CD4-positive, alpha-beta T cell treated with Interleukin-17A for 1 hour (primary cell): ENCODE measurements at regions not wholly inside any gene's neighbourhood (a gene's known extent, or its start where the extent isn't known, plus 50 kb on each side); places are given as distances from the start of the nearest gene placed in this dataset.

Experiments used
- DNase-seq: peaks from one replicate; pipeline ENCODE4 v3.0.0-alpha.2; 2020

DNA sequence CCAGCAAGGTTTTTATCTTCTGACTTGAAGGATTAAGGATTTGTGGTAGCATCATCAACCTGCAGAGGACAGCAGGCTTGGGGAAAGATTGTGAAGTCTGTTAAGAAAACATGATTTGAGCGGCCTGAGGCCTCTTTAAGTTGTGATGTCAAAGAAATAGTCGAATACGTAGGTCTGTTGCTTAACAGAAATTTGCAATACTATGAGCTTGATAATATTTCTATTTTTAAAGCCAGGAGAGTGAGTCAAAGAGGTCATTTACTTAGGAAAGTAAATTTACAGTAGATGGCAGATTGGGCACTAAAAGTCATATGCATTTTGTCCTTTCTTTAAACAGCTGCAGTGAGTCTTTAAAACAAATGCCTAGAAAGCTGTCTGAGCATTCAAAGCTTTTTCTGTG, 336.3 kb downstream of the DIPK2A start:
- no peak for DNase-seq

DNA sequence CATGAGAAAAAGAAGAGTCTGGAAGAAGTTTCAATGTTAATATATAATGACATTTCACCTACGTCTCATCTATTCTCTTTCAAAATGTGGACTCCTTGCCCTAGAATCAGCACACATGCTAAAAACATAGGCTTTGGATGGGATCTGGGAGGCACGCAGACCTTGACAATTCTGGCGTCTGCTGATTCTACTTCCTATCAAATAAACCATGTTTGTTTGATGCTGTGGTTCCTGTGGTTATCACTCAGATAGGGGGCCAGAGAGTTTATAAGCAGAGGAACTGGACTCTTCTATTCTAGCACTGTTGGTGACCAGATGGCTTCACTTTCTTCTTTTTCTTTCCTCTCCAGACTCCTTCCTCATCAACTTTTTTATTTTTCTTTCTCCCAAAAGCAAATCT, 336.8 kb downstream of the DIPK2A start:
- no peak for DNase-seq

DNA sequence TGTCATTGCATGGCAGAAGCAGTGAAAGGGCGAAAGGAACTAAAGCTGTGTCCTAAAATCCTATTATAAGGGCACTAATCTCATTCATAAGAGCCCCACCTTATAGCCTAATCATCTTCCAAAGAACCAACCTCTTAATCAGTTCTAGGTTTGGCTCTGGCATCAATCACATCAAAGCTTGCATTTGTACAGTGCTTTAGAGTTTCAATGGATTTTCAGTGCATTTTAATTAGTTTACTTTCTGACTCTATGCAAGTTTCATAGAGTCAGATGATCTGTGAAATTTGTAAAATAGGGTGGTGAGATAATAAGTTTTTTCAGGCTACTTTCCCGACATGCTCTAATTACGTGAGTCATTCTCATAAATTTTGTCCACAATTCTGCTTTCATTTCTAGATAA, 341.1 kb downstream of the DIPK2A start:
- no peak for DNase-seq

DNA sequence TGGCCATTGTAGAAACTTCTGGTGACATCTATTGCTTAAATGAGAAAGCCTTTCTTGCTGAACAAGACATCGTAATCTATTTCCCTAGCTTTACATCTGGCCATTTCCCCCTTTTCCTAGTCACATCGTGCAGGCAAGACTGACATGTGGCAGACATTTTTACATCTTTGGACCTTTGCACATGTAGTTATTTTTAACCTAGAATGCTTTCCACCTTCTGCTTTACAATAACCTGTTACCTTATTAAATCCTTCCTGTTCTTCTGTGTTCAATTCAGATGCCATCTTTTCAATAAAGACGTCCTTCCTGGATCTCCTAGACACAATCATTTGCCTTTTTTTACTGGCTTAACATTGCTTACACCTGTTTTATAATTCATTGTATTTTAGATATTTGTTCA, 343.3 kb downstream of the DIPK2A start:
- DNase-seq, result no peak

DNA sequence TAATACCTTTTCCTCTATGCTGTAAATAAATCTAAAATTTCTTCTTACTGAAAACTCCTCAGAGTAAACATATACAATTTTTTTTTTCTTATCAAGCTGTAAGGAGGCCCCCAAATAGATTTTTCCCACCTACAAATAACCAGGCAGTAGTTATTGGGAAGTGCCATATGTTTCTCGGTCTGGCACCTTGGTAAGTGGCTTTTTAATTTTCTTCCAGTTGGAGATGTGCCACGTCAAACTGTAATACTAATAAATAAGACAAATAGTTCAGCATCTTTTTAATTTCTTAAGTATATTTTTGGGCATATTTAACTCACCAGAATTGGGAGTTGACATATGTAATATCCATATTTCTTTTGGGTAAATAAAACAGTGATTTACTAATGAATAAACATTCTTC, 346.3 kb downstream of the DIPK2A start:
- no peak for DNase-seq

DNA sequence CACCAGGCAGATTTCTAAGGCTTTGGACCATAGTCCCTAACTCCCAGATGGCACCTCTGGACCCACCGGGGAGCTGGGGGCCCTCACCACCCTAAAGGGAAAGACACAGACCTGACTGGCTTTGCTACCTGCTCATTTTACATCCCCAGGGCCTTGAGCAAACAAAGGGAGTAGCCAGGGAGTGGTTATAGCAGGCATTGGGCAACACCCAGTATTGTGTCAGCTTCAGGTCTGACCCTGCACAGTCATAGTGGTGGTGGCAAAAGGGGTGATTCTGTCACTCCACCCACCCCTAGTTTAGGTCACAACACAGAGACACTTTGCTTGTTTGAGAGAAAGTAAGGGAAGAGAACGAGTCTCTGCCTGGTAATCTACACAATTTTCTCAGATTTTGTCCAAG, 352.5 kb downstream of the DIPK2A start:
- no peak for DNase-seq

DNA sequence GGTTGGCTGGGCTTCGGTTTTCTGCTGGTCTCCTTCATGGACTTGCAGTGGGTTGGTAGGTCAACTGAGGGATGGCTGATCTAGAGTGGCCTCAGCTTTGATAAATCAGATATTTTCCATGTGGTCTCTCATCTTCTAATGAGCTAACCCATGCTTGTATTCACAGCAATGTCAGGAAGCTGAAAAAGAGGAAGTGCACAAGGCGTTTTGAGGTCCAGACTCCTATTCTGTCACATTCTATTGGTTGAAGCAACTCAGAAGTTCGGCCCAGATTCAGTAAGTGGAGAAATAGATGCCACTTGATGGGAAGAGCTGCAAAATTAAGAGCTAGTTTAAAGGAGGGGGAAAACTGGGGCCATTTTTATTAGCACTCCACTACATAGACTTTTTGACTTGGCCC, 361.2 kb downstream of the DIPK2A start:
- no peak for DNase-seq

DNA sequence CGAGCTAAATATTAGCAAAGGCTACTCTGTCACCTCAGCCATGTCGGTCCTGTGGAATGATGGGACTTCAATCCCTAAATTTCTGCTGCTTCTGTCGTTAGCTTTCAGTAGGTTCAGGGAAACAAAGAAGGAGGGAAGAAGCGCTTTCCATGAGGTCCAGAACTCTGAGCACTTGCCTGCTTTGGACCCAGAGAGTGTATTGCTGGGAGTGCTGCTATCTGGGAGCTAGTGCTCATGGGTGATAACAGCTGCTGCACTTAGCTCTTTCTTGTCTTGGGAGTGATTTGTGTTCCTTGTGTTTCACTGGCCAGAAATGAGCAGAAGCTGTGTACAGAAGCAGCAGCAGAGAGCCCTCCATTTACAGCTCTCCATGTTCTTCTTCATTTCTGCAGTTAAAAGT, 369.8 kb downstream of the DIPK2A start:
- no peak for DNase-seq

DNA sequence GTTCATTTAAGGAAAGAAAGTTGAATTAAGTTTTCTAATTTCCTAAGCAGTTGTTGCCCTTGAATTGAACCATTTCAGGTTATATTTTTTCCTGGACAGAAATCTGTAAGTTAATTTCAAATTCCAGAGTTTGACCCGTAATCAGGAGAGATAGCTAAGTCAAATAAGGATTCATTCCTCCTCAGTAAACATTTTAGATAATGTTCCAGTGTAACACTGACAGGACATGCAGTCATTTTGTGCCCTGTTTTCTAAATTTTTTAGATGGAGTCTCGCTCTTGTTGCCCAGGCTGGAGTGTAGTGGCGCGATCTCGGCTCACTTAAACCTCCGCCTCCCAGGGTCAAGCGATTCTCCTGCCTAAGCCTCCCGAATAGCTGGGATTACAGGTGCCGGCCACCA, 371.7 kb downstream of the DIPK2A start:
- DNase-seq, result no peak

DNA sequence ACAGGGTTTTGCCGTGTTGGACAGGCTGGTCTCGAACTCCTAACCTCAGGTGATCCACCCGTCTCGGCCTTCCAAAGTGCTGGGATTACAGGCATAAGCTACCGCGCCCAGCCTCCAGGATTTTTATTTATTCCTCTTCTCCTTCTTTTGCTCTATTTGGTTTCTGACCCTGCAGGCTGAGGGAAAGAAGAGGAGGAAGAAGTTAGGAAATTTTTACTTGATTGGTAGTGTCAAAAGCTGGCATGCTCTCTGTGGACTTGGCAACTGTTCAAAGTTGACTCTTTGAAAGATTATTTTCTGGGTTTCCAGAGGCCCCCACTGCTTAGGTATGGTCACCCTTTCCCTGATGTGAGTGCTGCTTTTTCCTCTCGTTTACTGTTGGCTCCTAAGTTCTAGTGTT, 372.2 kb downstream of the DIPK2A start:
- DNase-seq, result no peak

DNA sequence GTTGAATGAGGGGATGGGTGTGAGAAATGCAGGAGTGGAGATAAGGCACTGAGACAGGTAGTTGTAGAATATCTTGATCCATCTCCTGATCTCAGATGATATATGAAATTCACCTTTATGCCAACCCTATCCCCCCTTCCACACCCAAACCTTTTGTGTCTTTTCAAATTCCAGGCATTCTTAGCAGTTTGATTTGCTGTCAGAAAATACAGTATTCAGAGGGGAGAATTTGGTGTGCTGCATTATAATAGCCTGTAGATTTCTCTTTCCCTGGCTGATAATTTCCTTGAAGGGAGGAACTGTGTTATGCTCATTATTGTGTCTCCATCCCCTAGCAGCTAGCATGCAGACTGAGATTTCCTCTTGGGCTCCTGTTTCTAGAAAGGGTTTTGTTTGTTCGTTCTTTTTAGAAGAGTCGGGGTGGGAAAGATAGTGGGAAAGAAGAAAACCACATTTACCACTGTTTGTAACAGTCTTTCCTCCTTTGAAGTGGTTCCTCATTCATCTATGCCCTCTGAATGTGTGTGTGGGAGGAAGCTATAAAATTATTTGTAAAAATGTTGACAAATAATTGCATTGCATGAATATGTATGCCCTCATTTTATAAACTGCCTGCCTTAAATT, 373.4 kb downstream of the DIPK2A start:
- no peak for DNase-seq

DNA sequence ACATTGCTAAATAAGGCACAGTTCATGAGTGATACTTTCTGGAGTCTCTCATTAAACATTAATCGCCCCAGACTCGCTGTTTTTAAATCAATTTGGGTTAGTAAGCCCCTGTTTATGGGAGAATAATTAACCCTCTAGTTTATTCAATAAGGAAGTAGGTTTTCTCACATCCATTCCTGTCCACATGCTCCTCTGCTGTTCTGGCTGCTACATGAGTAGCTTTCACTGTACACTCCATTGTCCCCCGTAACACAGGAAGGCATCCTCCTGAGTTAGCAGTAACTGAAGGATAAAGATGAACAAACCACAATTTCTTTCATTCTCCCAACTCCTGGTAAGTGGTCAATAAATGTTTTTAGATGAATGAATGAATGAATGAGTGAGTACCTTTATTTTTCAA, 378.5 kb downstream of the DIPK2A start:
- DNase-seq, result no peak

DNA sequence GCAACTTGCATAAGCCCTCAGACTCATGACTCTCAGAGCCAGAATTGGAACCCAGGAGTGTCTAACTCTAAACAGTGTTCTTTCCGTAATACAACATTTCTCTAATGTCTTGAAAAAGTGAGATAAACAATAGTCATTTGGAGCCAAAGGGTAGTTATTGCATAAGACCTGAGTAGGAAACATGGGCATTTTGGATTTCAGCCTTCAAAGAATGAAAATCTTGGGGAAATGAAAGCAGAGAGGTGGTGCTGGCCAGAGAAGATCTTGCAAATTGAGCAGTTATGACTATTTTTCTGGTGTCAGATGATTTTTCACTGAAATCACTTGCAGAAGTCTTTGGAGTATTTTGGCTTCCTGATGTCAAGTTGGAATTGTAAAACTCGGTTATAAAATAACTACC, 379.4 kb downstream of the DIPK2A start:
- no peak for DNase-seq

DNA sequence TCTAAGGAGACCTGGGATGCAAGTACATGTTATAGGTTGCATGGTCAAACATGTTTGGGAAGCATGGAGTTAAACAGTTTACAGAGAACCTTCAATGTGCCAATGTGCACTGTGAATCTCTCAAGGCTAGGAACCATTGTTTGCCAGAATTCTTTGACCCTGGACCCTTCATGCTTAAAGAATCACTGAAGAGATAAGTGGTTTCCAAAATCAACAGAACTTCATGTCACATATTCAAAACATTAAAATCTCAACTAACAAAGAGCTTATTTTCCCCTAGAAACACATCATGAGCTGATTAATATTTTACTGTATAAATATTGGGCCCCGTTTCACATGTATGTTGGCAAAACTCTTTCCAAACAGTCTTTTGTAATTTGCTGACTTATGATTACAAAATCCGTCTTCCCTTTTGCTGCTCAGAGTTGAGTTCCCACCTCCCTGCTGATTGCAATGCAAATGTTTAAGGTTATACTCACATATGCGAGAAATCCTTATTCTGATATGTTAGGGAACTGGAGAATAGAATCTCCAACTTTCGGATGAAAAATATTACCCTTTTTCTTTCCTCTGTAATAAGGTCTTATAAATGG, 380.2 kb downstream of the DIPK2A start:
- no peak for DNase-seq

DNA sequence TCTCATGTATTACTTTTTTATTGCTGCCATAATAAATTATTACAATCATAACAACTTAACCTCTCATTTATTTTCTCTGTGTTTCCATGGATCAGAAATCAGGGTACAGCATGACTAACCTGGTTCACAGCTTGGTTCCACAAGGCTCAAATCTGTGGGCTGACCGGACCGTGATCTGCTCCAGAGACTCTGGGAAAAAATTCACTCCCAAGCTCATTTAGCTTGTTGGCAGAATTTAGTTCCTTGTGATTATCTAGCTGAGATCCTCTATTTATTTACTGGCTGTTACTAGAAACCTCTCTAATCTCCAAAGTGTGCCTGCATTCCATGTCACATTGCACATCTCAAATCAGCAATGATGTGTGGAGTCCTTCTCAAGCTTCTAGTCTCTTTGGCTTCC, 386.6 kb downstream of the DIPK2A start:
- DNase-seq, result no peak

DNA sequence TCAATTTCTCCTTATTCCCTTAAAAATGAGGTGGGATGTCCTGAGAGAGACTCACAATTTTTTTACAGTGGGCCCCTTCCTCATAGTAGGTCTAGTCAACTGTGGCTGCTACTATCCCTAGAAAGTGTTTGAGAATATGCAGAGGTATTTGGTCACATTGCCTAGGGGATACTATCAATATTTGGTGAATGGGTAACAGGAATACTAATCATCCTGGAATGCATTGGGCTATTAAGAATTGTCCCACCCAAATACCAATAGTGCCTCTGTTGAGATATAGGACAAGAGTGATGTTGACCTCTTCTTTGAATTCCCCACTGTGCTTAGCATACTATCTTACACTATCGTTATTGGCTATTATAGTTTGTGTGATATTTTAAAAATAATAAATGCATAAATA, 389.4 kb downstream of the DIPK2A start:
- DNase-seq, result no peak

DNA sequence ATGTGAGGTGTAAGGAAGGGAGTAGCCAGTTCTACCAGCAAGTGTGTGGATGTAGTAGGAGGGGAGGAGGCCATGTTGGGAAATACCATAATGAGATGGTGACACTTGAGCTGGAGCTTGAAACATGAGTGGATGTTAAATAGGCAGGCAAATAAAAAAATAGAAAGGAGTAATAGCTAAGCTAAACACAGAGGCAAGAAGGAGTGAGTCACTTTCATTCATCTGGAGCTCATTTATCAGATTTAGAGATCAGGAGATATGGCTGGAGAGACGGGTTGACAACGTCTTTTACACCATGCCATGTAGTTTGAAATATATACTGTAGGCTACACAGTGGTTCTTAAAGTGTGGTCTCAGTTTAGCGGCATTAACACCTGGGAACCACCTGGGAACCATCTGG, 390.5 kb downstream of the DIPK2A start:
- DNase-seq, result no peak

DNA sequence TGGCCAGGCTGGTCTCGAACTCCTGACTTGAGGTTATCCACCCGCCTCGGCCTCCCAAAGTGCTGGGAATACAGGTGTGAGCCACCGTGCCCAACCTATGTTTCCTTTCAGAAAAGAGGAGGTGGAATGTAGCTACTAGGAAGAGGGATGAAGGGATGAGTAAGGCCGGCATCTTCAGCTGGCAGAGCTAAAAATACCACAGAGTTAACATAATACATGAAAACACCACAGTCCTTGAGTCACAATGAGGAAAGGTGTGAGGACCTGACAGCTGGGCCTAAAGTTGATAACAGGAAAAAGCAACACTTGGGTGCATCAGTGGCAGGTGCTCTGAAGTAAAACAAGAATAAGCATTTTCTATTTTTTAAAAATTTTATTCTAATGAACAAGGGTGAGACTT, 392.2 kb downstream of the DIPK2A start:
- DNase-seq, result no peak

DNA sequence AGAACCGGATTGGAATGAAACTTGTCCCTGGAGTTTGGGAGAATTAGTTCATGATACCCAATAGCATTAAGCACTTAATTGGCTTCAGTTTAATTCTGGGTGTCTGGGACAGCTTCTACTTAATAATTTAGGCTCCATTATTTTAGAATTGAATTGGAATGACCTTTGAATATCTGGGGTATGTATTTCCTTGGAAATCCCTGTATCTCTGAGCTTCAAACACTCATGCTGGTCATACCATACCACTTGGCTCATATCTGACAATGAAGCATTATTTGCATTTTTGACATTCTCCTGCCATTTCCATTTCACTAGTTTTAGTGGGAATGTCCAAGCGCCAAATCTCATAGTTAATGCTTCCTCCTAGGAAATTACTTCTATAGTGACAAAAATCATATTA, 393.1 kb downstream of the DIPK2A start:
- no peak for DNase-seq

DNA sequence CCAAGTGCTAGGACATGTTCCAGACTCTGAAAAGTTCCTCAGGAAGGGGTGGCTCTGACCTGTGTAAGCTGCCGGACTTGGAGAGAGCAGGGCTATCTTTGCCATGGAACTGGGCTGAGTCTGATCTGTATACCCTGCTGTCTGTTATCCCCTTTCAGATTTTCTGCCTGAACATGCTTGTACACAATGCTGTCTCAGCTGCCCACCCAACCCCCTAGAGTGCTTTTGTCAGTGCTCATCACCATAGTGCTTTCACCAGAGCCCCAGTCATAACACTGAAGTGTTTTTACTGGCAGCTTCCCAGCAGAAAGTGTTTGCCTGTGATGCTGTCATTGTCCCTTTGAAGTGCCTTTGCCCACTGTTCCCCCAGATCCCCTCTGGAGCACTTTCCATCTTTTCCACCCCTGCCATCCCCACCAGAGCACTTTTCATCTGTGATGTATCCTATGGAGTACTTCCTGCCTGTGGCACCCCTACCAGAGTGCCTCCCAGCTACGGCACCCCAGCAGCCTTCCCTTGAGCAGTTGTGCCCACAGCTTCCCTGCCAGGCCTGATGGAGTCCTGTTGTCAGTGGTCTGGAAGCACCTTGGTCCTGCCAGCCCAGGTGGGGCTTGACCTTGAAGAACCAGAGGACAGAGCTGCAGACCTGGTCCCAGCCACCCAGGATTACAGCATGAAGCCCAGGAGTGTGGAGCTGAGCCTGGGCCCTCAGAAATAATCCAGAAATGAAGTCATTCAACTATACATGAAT, 397.7 kb downstream of the DIPK2A start:
- no peak for DNase-seq

DNA sequence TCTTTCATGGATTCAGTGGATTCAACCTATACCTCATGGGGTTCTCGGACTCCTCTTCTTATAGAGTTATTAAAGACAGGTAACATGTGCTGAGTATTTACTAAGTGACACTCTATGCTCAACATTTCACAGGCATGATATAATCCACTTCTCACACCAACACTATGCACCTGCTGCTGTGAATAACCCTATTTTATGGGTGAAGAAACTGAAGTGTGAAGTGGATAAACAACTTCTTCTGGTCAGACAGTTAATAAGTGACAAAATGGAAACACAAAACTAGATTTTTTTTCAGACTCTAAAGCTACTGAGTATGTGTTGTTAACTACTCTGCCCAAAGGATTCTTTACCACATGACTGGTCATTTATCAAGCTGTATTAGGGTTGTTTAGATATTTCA, 403.5 kb downstream of the DIPK2A start:
- no peak for DNase-seq

DNA sequence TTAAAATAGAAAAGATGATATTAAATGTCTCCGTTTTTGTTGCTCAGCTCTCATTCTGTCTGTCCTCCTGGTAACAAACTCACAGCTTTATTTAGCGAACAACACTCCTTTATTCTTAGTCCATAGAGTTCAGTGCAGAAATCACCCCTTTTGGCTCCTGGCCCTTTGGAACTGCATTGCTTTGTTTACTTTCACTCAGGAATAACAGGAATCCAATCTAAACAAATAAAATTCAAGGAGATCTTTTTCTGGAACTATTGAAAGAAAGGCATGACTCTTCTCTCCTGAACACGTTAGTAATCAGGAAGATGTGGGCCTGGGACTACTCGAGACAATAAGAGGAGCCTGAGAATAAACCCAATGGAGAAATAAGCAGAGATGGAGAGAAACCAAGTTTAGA, 409.2 kb downstream of the DIPK2A start:
- DNase-seq, result no peak

DNA sequence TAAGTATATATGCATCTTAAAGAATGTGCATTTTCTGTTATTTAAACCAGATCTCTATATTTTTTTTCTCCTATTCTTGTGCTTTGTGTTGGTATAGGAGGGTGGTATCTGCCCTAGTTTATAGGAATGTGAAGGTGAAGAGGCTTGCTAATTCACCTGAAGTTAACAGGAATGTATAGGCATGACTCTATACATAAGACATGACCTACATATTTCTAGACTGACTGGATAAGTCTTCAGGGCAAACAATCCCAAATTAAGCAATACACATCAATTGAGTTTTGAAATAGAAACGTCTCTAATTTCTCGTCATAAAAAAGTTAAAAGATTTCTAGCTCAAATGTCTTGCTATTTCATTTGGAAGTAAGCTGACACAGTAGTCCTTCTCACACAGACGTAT, 410.0 kb downstream of the DIPK2A start:
- no peak for DNase-seq

DNA sequence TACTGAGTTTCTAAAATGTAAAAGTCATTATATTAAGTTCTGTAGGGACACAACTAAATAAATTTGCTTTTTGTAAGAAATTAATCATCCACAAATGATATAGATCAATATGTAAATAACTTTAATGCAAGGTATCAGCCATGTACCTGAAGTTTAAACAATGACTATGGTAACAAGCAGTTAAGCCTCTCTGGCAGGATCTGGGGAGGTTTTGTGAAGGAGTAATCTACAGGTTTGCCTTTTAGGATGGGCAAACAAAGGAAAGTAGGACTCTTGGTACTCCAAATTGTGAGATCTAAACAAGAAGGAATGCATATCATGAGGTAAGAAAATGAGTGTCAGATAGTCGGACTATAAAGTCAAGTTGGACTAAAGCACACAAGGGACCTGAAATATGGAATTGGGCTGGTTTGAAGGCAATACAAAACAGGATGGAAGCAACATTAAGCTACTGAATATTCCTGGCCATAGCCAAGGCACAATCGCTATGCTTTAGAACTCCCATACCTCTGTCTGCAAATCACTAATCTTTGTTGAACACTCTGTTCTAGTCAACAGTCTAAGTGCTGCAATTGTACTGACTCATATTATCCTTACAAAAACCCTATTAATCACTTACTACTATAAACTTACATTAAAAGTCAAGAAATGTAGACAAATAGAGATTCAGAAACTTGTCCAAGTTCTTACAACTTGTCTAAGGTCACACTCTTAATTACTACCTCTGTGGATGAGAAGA, 412.8 kb downstream of the DIPK2A start:
- no peak for DNase-seq
